HG03025 (cell line): ENCODE measurements at regions not wholly inside any gene's neighbourhood (a gene's known extent, or its start where the extent isn't known, plus 50 kb on each side); places are given as distances from the start of the nearest gene placed in this dataset.
"Not testable (repeated sequence)": the region's sequence is repeated elsewhere in the genome, so short reads cannot be mapped to it uniquely, and the experiment has no call there.

Experiments used
- ATAC-seq: cut with Tn5 transposase; IDR thresholded peaks from one replicate; pipeline ENCODE4 v1.9.1; 2021; ENCODE audit warnings: mild to moderate bottlenecking, moderate library complexity; ENCODE audit not compliant: unreplicated experiment, low FRiP score

DNA sequence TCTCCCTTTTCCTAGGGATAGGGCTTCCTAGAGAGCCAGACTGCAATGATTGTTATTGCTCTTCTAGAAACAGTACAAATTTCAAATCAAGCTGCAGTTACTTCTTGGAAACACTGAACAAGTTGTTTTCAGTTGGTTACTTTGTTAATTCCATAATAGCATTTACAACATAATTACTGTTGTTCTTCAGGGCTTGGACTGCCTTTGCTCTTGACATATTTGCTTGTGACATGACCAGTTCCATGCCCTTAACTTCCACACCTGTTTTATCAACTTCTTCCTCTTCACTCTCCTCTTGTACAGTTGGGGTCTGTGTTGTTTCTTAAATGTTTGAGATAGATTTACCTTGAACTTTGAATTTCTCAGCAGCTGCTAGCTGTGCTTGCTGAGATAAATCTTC, 104.4 kb downstream of the SEC23IP start:
- ATAC-seq = no peak

DNA sequence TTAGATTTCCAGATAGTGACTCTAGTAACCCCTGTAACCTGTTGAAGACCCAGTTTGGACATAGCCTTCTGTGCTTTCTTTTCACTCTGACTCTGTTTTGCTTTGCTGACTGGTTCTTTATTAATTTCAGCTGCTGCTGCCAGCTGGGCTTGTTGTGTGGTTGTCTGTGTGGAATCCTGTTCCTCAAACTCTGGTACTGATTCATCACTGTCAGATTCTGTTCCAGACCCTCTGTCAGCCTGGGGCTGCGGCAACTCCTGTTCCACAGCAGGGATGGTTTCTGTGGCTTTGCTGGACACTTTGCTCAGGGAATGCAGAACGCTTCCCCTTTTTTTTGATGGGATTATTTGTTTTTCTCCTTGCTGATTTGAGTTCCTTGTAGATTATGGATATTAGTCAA, 104.9 kb downstream of the SEC23IP start:
- ATAC-seq = no peak

DNA sequence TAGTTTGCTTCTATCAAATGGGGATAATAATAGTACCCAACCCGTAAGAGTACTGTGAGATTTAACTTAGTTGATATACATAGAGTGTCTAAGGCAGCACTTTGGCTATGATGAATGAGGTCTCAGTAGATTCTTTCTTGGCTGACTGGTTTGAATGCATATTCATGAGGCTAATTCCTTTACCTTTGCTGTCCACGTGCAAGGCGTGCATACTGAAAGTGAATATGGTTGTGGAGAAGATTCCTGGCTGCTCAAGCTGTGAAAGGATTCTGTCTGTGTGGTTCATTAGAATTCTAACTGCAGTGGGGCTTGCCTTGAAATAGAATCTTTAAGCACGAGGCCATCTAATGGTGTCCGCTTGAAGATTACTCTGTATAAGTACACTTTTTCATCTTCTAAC, 110.3 kb downstream of the SEC23IP start:
- no peak for ATAC-seq

DNA sequence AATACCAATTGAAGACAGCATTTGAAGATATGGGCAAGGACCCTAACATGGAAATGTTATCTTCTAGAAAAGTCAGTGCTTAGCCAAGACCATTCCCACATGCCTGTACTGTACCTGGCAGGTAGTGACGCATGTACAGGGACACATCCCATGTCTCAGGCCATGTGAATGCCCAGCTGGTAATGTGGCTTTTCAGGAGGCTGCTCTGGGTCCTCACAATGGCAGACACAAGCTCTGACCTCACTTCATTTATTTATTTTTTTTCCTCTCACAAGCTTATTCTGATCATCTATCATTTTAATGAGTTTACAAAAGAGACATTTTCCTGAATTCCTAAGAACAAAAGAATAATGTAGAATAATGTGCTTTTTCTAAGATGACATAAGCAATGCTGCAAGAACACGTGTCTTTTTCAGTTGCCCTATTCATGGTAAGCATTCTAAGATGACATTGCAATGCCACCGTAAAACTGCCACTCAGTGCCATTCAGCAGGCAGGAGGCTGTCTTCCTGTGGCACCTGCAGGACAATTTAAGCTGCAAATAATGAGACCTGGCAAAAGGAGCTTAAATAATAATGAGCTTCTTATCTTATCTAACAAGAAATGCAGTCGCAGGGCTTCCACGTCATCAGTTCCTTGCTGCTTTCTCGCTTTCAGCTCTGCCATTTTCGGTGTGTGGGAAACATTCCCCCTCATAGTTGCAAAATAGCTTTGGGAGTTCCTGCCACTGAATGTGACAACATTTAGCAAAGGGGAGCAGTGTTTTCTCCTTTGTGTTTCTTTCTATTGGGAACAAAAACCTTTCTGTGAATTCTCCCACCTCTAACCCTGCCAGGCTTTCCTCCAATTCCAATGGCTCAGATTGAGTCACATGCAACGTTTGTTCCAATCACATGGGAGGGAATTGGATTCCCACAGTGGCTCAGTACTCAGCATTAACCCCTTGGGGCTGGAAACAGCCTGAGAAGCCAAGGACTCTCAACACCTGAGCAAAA, 113.0 kb downstream of the SEC23IP start:
- no peak for ATAC-seq

DNA sequence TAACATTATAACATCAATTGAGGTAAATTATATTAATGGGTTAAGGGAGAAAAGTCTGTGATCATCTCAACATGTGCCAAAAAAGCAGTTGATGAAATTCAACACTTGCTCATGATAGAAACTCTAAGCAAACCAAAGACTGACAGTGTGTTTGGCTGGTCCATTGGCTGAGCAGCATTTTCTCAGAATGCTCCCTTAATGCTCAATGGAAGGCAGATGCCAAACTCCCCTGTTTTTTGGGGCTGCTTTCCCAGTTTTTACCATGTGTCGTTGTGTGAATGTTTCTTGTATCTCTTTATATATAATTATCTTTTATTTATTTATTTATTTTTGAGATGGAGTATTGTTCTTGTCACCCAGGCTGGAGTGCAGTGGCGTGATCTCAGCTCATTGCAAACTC, 114.7 kb downstream of the SEC23IP start:
- ATAC-seq = no peak

DNA sequence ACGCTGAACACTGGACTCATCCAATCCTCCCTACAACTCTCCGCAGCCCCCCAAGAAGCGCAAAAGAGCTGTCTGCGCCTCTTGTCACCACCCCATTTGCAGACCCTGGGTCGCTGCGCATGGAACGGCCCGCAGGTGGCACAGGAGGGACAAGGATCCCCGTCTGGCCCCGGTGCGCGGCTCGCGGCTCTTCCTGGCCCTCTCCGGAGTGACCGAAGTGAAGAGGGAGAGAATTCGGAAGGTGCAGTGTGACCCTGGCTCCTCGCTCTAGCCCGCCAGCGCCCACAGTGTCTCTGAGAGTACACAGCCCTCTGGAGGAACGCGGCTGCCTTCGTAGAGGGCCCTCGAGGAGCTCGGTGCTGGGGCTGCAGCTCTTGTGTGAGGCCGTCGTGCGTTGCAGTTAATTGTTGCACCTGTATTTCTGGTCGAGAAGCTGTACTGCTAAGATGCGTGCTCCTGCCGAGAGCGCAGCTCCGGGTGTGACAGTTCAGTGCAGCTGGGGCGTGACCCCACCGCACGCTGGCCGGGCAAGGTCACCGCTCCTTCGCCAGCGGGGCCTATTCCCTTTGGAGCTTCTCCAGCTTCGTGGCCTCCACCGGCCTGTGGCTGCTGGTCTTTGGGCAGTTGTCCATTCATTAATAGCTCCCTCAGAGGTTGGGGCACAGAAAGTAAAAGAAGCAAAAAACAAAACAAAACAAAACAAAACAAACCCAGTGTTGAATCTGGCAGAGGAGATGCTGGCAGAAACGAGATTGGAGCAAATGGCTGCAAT, 119.0 kb downstream of the SEC23IP start:
- ATAC-seq = no peak

DNA sequence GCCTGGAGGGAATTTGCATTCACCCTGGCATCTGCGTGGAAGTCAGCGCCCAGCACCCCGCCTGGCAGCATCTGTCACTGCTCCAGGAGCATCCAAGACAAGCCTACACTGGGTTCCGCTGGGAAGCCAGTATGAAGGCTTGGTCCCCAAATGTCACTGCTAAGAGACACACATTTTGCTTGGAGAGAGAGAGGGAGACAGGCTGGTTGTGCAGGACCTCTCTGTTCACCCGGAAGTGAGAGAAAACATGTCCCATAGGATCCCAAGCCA, 119.5 kb downstream of the SEC23IP start:
- no peak for ATAC-seq

DNA sequence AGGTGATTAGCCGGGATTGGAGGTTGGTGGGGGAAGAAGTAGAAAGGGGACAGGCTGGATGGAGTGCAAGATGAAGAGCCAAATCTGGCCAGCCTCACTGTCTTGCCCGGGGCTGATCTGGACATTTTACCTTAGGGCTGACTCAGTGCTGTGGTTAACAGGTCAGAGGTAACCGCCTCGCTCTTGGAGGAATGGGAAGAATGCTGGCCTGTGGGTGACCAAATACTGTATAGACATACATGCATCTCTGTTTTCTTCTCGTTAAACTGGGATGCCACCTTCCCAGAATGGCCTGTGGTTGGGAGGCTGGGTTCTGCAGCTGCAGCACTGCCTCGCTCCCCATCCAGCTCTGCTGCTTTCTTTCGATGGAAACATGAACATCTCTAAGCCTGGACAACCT, 120.0 kb downstream of the SEC23IP start:
- ATAC-seq = no peak

DNA sequence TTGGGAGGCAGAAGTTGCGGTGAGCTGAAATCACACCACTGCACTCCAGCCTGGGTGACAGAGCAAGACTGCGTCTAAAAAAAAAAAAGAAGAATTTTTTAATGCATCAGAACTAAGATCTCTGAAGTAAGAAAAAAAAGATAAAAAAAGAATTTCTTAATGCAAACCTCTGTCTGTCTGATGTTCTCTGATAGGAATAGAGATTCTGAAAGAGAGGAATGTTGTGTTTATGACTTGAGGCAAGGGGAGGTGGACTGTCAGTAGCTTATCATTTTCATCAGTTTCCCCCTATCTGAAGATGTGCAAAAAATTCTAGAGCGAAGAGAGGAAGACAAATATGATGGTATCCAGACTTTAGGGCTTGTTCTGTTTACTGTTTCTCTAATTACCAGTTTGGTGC, 121.5 kb downstream of the SEC23IP start:
- ATAC-seq = no peak

DNA sequence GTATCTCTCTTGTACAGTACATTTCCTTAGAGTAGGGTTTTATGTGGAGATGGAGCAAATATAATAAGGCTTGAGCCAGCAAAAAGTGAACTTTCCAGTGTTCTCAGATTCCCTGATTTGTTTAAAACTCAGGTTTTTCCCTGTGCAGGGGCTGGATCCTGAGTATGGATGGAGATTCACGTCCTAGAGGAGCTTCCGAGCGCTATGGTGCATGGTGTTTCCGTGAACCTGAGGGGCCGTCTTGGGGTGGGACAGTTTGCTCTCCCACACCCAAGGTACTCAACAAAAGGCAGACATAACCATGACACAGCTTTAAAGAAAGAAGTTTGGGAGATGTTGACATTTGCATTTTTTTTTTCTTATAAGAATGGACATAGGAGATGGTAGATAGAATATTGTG, 122.5 kb downstream of the SEC23IP start:
- no peak for ATAC-seq

DNA sequence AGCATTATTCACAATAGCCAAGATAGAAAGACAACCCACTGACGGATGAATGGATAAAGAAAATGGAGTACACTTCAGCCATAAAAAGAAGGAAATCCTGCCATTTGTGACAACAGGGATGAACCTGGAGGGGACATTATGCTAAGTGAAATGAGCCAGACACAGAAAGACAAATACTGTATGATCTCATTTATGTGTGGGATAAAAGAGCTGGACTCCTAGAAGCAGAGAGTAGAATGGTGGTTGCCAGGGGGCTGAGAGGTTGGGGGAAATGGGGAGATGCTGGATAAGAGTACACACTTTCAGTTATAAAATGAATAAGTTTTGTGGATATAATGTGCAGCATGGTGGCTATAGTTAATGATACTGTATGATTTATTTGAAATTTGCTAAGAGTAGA, 124.4 kb downstream of the SEC23IP start:
- no peak for ATAC-seq

DNA sequence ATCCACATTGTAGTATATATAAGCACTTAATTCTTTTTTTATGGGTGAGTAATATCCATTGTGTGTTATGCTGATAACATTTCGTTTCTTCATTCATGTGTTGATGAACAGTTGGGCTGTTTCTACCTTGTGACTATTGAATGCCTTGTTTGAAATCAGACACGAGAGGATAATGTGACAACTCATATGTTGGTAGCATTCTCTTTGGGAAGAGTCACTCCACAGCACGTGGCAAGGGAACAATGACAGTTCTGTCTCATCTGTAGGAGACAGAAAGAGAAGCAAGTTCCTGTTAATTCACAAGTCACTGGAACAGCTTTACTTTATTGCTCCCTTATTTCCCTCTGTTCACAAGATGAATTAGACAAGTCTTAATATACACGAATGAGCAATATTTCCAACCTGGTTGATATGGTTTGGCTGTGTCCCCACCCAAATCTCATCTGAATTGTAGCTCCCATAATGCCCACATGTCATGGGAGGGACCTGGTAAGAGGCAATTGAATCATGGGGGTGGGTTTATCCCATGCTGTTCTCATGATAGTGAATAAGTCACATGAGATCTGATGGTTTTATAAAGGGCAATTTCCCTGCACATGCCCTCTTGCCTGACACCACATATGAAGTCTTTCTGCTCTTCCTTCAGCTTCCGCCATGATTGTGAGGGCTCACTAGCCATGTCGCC, 125.3 kb downstream of the SEC23IP start:
- ATAC-seq = no peak

DNA sequence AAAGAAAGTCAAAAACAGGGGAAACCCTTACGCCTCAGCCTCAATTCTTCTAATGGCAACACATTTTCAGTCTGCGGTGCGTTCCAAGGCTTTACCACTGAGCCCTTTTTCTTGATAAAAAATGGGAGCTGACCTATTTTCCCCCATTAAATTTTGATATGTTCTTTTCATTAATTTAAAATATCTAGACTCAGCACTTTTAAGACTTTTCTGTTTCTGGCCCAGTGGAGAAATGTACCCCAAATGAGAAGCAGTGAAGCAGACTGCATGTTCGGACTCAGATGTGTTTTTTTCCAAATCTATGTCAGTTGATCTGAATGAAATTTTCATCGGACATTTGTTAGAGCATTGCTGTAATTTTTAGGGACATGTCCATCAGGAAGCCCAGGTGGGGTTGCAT, 126.2 kb downstream of the SEC23IP start:
- no peak for ATAC-seq

DNA sequence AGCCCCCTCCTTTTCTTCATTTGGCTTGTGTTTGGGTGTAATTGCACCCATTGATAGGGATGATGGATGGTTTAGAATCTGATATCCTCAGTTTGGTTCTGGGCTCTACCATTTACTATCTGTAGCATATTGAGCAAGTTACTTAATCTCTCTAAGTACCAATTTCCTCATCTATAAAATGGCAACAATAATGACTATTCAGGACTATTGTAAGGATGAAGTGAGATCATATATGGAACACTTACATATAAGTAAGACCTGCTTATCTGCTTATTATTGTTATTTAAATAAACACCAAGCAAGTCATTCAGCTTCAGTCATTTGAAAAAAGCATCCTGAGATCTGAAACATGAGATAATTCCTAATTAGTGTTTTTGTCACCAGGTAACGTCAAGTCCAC, 127.0 kb downstream of the SEC23IP start:
- no peak for ATAC-seq

DNA sequence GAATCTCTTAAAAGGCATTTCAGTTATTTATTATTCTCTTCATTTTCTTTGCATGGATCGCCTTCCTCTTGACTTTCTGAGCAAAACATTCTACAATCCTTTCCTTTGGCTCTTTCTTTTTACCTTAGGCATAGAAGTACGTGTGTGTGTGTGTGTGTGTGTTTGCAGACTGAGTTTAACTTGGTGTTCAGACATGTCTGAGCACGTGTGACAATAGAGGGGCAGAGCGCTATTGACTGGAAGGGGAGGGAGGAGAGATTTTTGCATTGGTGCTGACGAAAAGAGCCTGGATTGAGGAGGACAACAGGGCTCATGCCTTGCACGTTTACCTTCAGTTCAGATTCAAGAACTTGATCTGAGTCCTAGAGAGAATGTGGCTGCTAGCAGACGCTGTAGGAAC, 129.8 kb downstream of the SEC23IP start:
- ATAC-seq = no peak

DNA sequence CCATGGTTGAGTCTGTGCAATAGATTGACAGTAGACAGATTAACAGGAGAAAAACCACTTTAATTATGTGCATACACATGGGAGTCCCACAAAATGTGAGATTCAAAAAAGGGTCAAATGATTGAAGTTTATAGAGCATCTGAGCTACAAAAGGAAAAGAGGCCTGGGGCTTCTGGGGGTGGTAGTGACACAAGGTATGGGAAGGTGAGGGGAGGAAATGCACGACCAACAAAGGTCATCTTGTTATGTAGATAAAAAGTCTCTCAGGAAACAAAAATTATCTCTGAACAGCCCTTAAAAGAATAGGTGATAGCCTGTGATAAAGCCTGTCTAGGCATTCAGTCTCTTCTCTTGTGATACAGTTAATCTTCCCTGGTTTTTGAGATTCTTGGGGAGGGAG, 141.7 kb downstream of the SEC23IP start:
- no peak for ATAC-seq

DNA sequence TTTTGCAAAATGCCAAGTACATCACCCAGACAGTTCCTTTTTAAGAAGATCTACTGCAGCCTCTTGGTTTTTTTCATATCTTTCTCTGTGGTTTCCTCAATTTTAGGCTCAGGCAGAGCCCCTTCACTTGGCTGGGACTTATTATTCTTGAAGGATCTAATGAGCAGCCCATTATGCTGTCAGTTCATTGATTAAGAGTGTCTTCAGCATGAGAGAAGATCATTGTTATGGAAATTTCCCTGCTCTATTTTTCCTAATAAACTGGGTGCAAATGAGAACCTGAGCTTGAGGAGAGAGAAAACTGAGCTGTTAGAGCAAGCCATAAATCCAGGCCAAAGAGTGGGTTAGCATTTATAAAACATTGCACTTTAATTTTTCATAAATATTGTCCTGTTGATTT, 146.5 kb downstream of the SEC23IP start:
- ATAC-seq = no peak

DNA sequence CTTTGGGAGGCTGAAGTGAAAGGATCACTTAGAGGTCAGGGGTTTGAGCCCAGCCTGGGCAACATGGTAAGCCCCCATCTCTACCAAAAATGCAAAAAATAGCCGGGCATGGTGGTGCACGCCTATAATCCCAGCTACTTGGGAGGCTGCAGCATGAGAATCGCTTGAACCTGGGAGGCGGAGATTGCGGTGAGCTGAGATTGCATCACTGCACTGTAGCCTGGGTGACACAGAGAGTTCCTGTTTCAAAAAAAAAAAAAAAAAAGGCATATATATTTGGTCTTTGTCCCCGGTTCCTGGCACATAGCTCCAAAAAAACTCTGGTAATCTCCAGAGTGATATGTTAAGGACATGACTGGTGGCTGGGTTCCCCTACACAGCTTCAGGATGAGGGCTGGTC, 147.3 kb downstream of the SEC23IP start:
- no peak for ATAC-seq

DNA sequence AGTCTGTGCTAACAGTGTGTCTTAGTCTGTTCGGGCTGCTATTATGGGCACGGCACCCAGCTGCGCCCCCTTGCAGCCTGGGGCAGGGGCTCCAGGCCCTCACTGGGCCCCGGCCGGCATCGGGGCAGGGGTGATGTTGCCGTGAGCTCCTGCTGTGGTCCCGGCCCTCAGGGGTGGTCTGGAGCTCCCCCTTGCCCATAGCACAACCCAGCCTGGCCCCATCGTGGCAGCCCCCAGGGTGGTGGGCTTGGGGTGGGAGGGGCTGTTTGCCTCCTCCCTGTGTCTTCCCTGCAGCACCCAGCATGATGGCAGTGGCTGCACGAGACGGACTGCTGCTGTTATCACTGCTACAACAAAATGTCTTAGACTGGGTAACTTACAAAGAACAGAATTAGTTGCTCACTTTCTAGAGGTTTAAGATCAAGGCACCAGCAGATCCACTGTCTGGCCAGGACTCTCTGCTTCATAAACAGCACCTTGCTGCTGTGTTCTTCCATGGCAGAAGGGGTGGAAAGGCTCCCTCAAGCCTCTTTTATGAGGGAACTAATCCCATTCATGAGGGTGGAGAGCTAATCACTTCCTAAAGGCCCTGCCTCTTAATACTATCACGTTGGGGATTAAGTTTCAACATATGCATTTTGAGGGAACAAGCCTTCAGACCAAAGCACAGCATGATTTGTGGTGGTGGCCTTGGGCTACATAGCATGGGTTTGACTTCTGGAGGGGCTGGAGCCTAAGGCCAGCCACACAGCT, 149.5 kb downstream of the SEC23IP start:
- no peak for ATAC-seq

DNA sequence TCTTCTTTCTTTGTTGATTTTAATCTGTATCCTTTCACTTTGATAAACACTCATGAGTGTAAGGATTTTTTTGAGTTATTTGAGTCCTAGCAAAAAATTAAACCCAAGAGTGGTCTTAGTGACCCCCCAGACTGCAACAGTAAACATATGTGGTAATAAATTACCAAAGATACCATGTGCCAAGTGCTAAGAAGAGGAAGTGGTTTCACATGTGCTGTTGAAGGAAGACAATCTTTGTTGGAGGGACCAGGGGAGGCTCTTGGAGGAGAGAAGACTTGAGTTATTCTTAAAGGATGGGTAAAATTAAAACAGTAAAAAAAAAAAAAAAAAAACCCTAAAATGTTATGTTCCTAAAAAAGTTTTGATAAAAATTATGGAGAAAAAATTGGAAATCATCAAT, 150.2 kb downstream of the SEC23IP start:
- no peak for ATAC-seq

DNA sequence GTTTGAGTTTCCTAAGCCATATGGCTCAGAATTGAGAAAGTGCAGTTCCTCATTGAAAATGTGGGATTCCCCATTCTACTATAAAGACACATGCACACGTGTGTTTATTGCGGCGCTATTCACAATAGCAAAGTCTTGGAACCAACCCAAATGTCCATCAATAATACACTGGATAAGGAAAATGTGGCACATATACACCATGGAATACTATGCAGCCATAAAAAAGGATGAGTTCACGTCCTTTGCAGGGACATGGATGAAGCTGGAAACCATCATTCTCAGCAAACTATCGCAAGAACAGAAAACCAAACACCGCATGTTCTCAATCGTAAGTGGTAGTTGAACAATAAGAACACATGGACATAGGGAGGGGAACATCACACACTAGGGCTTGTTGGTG, 154.8 kb downstream of the SEC23IP start:
- ATAC-seq = not testable (repeated sequence)
